ENCODE measurements at regions not wholly inside any gene's neighbourhood (a gene's known extent, or its start where the extent isn't known, plus 50 kb on each side); places are given as distances from the start of the nearest gene placed in this dataset.

DNA sequence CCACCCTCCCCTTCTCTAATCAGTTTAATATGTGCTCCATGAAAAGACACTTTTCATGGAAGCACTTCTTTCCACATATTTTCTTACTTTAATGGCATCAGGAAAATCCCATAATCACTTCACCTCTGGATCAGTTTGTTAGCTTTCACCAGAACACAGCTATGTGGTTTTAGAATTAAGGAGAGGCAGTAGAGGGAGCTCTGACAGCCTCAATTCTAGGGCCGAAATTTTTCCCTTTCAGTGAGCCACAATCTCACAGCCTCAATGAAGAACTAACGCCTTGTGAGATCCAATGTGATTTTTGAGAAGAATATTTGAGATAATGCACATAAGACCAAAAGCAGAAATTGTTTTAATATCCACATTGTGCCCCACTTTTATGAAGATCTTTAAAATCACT lies 1494.0 kb upstream of the CDH8 start:
- no peak overlapping the region for H3K4me3 Mint-ChIP-seq
- no peak for DNase-seq
- no peaks in the 10 kb centered on the region for H3K27me3 Mint-ChIP-seq
- POLR2A ChIA-PET = no interaction called here
- H3K27ac Mint-ChIP-seq = no peak overlapping the region
- peaks cover 0 to 4% (median 0%) of the 10 kb centered on the region in 3 donors for H3K36me3 Mint-ChIP-seq
- no peak for ATAC-seq
- peaks cover 16 to 54% (median 23%) of the 10 kb centered on the region in 9 donors for H3K9me3 Mint-ChIP-seq
- no peaks in the 10 kb centered on the region for H3K4me1 Mint-ChIP-seq

DNA sequence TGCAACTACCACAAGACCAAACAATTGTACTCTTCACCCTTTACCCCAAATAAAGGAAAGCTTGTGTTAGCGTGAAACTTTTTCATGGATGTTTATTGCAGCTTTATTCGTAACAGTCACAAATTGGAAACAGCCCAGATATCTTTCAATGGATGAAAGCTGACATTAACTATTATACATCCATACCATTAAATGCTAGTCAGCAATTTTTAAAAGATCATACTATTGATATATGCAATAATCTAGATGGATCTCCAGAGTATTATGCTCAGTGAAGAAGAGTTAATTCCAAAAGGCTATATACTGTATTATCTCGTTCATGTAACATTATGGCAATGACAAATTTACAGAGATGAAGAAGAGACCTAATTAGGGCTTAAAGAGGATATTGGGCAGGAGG lies 1491.2 kb upstream of the CDH8 start:
- H3K4me3 Mint-ChIP-seq = no peak overlapping the region
- DNase-seq (no peak), ATAC-seq (no peak)
- H3K27me3 Mint-ChIP-seq = no peaks in the 10 kb centered on the region
- H3K4me1 Mint-ChIP-seq = no peaks in the 10 kb centered on the region
- peaks cover 13 to 57% (median 24%) of the 10 kb centered on the region in 9 donors for H3K9me3 Mint-ChIP-seq
- no peak overlapping the region for H3K27ac Mint-ChIP-seq
- POLR2A ChIA-PET = no interaction called here
- H3K36me3 Mint-ChIP-seq = peaks cover 0 to 10% (median 0%) of the 10 kb centered on the region in 3 donors

DNA sequence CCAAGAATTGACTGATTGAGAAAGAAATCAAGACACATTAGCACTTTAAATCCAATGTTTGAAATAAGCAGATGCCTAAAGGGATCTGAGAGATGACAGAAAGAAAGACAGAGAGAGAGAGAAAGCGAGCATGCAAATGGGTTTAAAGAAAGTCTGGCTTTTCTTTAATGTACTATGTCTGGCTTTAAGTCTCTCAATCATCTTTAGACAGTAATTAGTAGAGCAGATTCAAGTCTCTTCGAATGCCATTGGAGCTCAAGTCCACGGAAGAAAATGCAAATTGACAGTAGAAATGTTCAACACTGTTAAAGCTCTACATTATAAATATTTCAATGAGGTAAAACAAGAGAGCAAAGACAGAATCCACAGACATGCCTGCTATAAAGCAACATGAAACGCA lies 1480.2 kb upstream of the CDH8 start:
- no peak for DNase-seq
- Mint-ChIP-seq H3K27me3 (no peaks in the 10 kb centered on the region), H3K36me3 (no peaks in the 10 kb centered on the region), H3K4me1 (no peaks in the 10 kb centered on the region), H3K27ac (no peak overlapping the region), H3K9me3 (peaks cover 0 to 25% (median 9%) of the 10 kb centered on the region in 9 donors), H3K4me3 (no peak overlapping the region)
- no peak for ATAC-seq
- POLR2A ChIA-PET = no interaction called here

DNA sequence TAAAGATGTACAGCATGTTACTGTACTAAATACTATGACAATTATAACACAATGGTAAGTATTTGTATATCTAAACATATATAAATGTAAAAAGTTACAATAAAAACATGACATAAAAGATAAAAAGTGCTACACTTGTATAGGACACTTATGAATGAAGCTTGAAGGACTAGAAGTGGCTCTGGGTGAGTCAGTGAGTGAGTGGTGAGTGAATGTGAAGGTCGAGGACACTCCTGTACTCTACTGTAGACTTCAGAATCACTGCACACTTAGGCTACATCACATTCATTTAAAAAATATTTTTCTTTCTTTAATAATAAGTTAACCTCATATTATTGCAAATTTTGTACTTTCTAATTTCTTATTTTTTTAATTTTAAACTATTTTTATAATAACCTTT lies 1476.7 kb upstream of the CDH8 start:
- H3K4me1 Mint-ChIP-seq = no peaks in the 10 kb centered on the region
- POLR2A ChIA-PET = no interaction called here
- H3K27ac Mint-ChIP-seq = no peak overlapping the region
- peaks cover 0 to 24% (median 7%) of the 10 kb centered on the region in 9 donors for H3K9me3 Mint-ChIP-seq
- H3K4me3 Mint-ChIP-seq = no peak overlapping the region
- H3K36me3 Mint-ChIP-seq = no peaks in the 10 kb centered on the region
- no peaks in the 10 kb centered on the region for H3K27me3 Mint-ChIP-seq
- no peak for DNase-seq
- no peak for ATAC-seq

DNA sequence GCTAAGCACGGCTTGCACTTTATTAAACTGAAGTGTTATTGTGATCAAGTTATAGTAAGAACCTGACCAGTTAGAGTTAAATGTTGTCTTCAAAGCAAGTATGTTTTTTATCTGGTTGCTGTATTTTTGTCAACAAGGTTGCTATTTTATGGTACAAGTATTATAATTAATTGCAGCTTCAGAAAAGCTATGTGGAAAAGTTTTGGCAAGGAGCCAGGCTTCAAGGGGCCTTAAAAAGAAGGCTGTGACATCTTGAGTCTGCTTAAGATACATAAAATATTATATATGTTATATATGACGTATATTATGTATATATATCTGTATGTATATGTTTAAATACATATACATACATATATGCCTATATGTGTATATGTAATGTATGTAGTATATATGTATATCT lies 1461.2 kb upstream of the CDH8 start:
- Mint-ChIP-seq H3K27ac (no peak overlapping the region), H3K36me3 (no peaks in the 10 kb centered on the region), H3K9me3 (peaks cover 0 to 34% (median 3%) of the 10 kb centered on the region in 9 donors), H3K4me3 (no peak overlapping the region), H3K27me3 (no peaks in the 10 kb centered on the region), H3K4me1 (no peaks in the 10 kb centered on the region)
- DNase-seq = no peak
- POLR2A ChIA-PET = no interaction called here
- ATAC-seq = no peak

DNA sequence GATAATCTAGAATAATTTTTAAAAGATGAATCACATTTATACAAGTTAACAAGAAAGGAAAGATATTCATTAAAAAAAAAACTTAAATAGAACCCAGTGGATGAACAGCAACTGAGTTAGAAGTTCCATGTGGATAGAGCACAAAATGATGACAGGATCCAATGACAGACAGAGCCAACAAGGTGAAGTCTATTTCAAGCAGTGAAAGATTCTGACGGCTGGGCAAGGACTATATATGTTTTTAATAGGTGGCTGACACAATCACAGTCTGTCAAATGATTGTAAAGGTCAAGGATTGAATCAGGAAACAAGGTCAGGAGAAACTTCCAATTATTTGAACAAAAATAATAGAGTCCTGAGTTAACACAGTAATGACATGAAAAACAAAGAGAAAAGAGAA lies 1460.0 kb upstream of the CDH8 start:
- H3K27ac Mint-ChIP-seq = no peak overlapping the region
- H3K36me3 Mint-ChIP-seq = no peaks in the 10 kb centered on the region
- no peaks in the 10 kb centered on the region for H3K4me1 Mint-ChIP-seq
- DNase-seq (no peak), ATAC-seq (no peak)
- no peaks in the 10 kb centered on the region for H3K27me3 Mint-ChIP-seq
- H3K9me3 Mint-ChIP-seq = peaks cover 0 to 27% (median 4%) of the 10 kb centered on the region in 9 donors
- POLR2A ChIA-PET = no interaction called here
- H3K4me3 Mint-ChIP-seq = no peak overlapping the region

DNA sequence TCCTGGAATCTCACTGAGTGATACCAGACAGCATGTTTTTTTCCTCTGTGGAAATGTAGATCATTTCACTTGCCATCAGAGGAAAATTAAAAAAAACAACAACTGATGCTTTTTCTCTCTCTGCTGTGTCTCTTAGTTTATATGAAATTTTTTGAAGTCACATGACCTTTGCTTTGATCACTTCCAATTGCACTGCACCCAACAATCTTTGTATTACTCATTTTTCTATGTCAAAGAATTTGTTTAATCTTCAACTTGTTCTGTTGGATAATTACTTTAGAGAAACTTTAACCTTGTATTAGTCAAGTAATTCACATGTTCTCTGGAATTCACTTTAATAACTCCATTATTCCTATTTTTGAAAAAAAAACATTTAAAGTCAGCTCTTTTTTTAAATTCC lies 1452.7 kb upstream of the CDH8 start:
- ATAC-seq (no peak), DNase-seq (no peak)
- Mint-ChIP-seq H3K27me3 (no peaks in the 10 kb centered on the region), H3K9me3 (peaks cover 5 to 46% (median 12%) of the 10 kb centered on the region in 9 donors), H3K4me1 (no peaks in the 10 kb centered on the region), H3K4me3 (no peak overlapping the region), H3K36me3 (peaks cover 0 to 6% (median 0%) of the 10 kb centered on the region in 3 donors), H3K27ac (no peak overlapping the region)
- POLR2A ChIA-PET = no interaction called here

DNA sequence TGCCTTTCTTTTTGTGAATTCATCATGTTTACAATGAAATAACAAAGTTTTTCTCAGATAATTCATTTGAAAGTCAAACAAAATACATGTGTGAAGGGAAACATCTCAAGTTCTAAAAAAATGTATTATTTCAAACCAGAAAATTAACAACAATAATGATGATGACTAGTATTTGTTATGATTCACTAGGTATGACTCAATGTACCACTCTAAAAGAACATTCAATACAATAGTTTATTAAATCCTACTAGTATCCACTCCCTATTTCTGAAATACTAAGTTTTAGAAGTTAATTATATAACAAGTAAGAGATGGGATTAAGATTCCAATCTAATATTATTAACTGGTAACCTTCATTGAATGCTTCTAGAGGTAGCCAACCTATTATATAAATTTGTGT lies 1444.8 kb upstream of the CDH8 start:
- no peak for ATAC-seq
- H3K4me1 Mint-ChIP-seq = no peaks in the 10 kb centered on the region
- H3K4me3 Mint-ChIP-seq = no peak overlapping the region

DNA sequence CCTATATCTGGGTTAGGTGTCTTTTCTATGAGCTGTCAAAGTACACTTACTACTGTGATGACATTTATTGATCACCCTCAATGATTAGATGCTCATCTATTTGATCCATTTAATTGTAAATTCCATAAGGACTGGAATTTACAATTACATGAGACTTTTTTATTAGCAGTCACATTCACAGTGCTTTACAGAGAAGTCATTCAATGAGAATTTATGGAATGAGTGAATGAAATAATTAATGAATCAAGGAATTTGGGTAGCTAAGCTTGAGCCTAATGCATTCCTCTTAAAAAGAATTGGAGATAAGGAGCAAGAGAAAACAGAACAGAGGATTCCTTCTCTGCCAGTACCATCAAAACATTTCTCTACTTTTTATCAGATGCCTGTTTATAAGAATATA lies 1437.5 kb upstream of the CDH8 start:
- POLR2A ChIA-PET = no interaction called here
- peaks cover 13 to 34% (median 20%) of the 10 kb centered on the region in 9 donors for H3K9me3 Mint-ChIP-seq

More for the DNA sequence above, 1444.8 kb upstream of the CDH8 start:
- peaks cover 0 to 30% (median 8%) of the 10 kb centered on the region in 9 donors for H3K9me3 Mint-ChIP-seq
- POLR2A ChIA-PET = no interaction called here
- H3K27me3 Mint-ChIP-seq = no peaks in the 10 kb centered on the region
- no peak overlapping the region for H3K27ac Mint-ChIP-seq
- no peak for DNase-seq
- H3K36me3 Mint-ChIP-seq = peaks cover 0 to 9% (median 0%) of the 10 kb centered on the region in 3 donors

DNA sequence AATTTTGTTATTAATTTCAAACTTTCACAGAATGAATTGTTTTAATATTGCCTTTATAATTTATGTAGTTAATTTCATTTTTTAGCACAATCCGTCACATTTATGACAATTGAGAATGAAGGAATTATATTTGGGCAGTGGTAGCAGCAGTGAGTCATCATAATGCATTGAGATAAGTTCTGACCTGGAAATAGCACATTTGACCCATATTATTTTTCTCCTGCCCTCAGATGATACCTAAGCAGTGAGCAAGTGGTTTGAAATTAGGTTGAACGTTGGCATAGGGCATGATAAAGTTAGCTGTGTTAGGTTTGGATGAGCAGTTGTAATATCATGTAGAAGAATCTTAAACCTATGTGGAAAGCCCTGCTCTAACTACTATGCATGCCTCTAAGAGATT lies 1431.3 kb upstream of the CDH8 start:
- ATAC-seq (no peak), DNase-seq (no peak)
- no peaks in the 10 kb centered on the region for H3K4me1 Mint-ChIP-seq
- H3K4me3 Mint-ChIP-seq = no peak overlapping the region
- no peak overlapping the region for H3K27ac Mint-ChIP-seq
- POLR2A ChIA-PET = no interaction called here
- H3K9me3 Mint-ChIP-seq = peaks cover 16 to 56% (median 26%) of the 10 kb centered on the region in 9 donors
- H3K27me3 Mint-ChIP-seq = no peaks in the 10 kb centered on the region
- H3K36me3 Mint-ChIP-seq = no peaks in the 10 kb centered on the region

More for the DNA sequence above, 1437.5 kb upstream of the CDH8 start:
- H3K27ac Mint-ChIP-seq = no peak overlapping the region
- no peaks in the 10 kb centered on the region for H3K36me3 Mint-ChIP-seq
- DNase-seq = no peak
- H3K27me3 Mint-ChIP-seq = no peaks in the 10 kb centered on the region
- no peak for ATAC-seq
- H3K4me1 Mint-ChIP-seq = no peaks in the 10 kb centered on the region
- no peak overlapping the region for H3K4me3 Mint-ChIP-seq

DNA sequence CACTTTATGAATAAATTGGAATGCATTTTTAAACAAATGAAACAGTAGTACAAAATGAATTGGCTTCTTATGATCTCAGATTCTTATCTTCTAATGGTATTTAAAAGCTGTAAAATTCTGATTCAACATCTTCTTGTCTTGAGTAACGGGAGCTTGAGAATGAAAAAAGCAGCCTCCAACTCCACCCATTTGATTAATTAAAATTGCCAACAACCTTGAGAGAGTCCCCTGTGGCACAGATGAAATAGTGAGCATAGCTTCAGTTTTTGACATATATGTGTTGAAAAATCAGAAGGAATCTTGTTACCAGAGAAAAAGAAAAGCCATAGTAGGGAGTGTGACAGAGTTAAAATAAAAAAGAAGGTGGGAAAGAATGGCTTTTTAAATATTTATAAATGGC lies 1426.1 kb upstream of the CDH8 start:
- no peak overlapping the region for H3K4me3 Mint-ChIP-seq
- H3K36me3 Mint-ChIP-seq = peaks cover 0 to 7% (median 0%) of the 10 kb centered on the region in 3 donors
- DNase-seq (no peak), ATAC-seq (no peak)
- H3K4me1 Mint-ChIP-seq = no peaks in the 10 kb centered on the region
- no peaks in the 10 kb centered on the region for H3K27me3 Mint-ChIP-seq
- no peak overlapping the region for H3K27ac Mint-ChIP-seq
- POLR2A ChIA-PET = no interaction called here
- H3K9me3 Mint-ChIP-seq = peaks cover 12 to 62% (median 19%) of the 10 kb centered on the region in 9 donors

DNA sequence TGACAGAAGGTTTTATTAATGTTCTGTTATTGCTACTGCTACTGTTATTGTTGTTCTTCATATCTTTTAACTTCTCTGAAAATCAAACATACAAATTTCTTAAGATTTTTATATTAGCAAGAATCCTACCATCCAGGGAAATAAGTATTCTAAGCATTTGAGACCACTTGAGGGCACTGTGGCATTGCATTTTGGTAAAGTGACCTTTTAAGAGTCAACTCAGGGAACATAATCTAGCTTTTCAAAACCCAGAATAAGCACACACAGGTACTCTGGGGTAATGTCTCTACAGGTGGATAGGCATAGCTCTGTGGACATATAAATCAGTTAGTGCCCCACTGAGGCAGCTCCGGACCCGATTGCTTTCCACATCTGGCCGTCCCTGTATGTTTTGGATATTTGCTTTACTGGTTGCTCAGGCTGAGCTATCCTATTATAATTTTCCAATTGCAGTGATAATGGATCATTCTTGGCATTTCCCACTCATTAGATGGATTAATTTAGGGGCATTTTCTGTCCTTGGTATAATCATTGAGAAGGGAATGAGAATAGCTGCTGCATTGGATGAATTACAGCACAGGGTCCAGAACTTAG lies 1425.1 kb upstream of the CDH8 start:
- H3K36me3 Mint-ChIP-seq = peaks cover 0 to 7% (median 0%) of the 10 kb centered on the region in 3 donors
- H3K9me3 Mint-ChIP-seq = peaks cover 12 to 66% (median 23%) of the 10 kb centered on the region in 9 donors
- DNase-seq = no peak
- no peak for ATAC-seq
- no peak overlapping the region for H3K4me3 Mint-ChIP-seq
- H3K27me3 Mint-ChIP-seq = no peaks in the 10 kb centered on the region
- POLR2A ChIA-PET = no interaction called here
- no peak overlapping the region for H3K27ac Mint-ChIP-seq
- H3K4me1 Mint-ChIP-seq = no peaks in the 10 kb centered on the region

DNA sequence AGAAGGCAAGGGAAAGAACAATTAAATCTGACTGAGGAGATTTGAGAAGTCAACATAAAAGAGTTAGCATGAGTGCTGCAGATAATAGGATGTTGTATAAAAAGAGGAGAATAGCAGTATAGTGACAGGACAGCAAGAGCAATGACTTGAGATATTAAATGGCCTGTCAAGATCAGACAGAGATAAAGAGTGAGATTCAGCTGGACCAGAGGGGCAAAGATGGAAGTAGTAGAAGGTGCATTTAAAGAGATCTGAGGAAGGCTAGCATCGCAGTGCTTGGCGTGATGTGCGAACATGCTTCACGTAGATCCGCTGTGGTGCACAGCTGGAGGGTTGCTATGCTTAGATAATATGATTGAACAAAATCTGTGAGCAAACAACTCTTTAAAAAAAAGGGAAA lies 1422.6 kb upstream of the CDH8 start:
- H3K27ac Mint-ChIP-seq = no peak overlapping the region
- DNase-seq (no peak), ATAC-seq (no peak)
- no peak overlapping the region for H3K4me3 Mint-ChIP-seq
- H3K9me3 Mint-ChIP-seq = peaks cover 9 to 48% (median 16%) of the 10 kb centered on the region in 9 donors
- POLR2A ChIA-PET = no interaction called here
- no peaks in the 10 kb centered on the region for H3K4me1 Mint-ChIP-seq
- no peaks in the 10 kb centered on the region for H3K27me3 Mint-ChIP-seq
- peaks cover 0 to 7% (median 0%) of the 10 kb centered on the region in 3 donors for H3K36me3 Mint-ChIP-seq

DNA sequence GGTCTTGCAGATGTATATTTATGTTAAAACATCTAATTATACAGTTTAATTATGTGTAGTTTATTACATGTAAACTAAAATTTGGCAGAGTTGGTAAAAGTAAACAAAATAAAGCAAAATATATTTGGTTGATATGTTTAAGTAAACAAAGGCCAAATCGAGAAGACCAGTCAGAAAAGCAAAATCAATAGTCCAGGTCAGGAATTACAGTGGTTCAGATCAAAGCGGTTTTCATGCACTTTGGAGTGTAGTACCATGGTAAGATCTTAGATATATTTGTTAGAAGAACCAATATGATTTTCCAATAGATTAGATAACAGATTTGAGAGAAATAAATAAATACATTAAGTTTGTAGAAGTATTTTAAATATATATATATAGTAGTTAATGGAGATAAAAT lies 1421.6 kb upstream of the CDH8 start:
- ATAC-seq = no peak
- Mint-ChIP-seq H3K27me3 (no peaks in the 10 kb centered on the region), H3K4me3 (no peak overlapping the region), H3K27ac (no peak overlapping the region), H3K36me3 (peaks cover 0 to 7% (median 0%) of the 10 kb centered on the region in 3 donors), H3K4me1 (no peaks in the 10 kb centered on the region), H3K9me3 (peaks cover 9 to 47% (median 19%) of the 10 kb centered on the region in 9 donors)
- DNase-seq = no peak
- POLR2A ChIA-PET = no interaction called here
